WTC11 (cell line): ENCODE measurements at regions not wholly inside any gene's neighbourhood (a gene's known extent, or its start where the extent isn't known, plus 50 kb on each side); places are given as distances from the start of the nearest gene placed in this dataset.
A peak's percentile ranks its signal among the peaks of the same experiment; 100 is the strongest.

ENCODE experiments used
- ATAC-seq: fragments of 200-7000 bp; cut with Tn5 transposase; 2 replicates; pipeline ENCODE4 v1.10.0; 2021; ENCODE audit warnings: mild to moderate bottlenecking, moderate library complexity
- CTCF ChIA-PET: fragments of 300-600 bp; sonication (Branson Sonifier 250); formaldehyde crosslinking; loops from one replicate; lab custom pipeline; 2021; ENCODE audit warnings: antibody characterized with exemption; lab: Charles Lee
- POLR2A ChIA-PET: fragments of 350-600 bp; sonication (Branson Sonifier 250); formaldehyde crosslinking; loops from one replicate; lab custom pipeline; 2021; ENCODE audit warnings: antibody characterized with exemption; lab: Charles Lee
- DNase-seq: peaks from one replicate; pipeline ENCODE4 v3.0.0; 2021; ENCODE audit warnings: low spot score
- H3K27ac Mint-ChIP-seq: 2 replicates; pipeline ENCODE4 v1.8.0; 2021; ENCODE audit warnings: mixed read lengths
- H3K27me3 Mint-ChIP-seq: 2 replicates; pipeline ENCODE4 v1.8.0; 2021; ENCODE audit warnings: low read depth, mild to moderate bottlenecking, moderate library complexity, mixed read lengths
- H3K36me3 Mint-ChIP-seq: 2 replicates; pipeline ENCODE4 v1.8.0; 2021; ENCODE audit warnings: mixed read lengths
- H3K4me1 Mint-ChIP-seq: 2 replicates; pipeline ENCODE4 v1.8.0; 2022; ENCODE audit warnings: mixed read lengths
- H3K4me3 Mint-ChIP-seq: 2 replicates; pipeline ENCODE4 v1.8.0; 2021; ENCODE audit warnings: mild to moderate bottlenecking, moderate library complexity, mixed read lengths
- H3K9me3 Mint-ChIP-seq: 2 replicates; pipeline ENCODE4 v1.8.0; 2021; ENCODE audit warnings: mixed read lengths
- ARID4B ChIP-seq: sonication (generic); formaldehyde crosslinking; IDR thresholded peaks from 2 replicates; pipeline ENCODE4 v1.8.0; 2023; ENCODE audit warnings: missing genetic modification reagents, mild to moderate bottlenecking, borderline replicate concordance
- ATF3 ChIP-seq: sonication (generic); formaldehyde crosslinking; conservative IDR thresholded peaks from 2 replicates; pipeline ENCODE4 v1.8.1; 2022; ENCODE audit warnings: mild to moderate bottlenecking, missing genetic modification reagents
- CBFB ChIP-seq: sonication (generic); formaldehyde crosslinking; IDR thresholded peaks from 2 replicates; pipeline ENCODE4 v1.8.1; 2022; ENCODE audit warnings: mild to moderate bottlenecking, low read depth, missing genetic modification reagents
- FOXJ3 ChIP-seq: sonication (generic); formaldehyde crosslinking; IDR thresholded peaks from 2 replicates; pipeline ENCODE4 v1.9.0; 2021; ENCODE audit warnings: missing genetic modification reagents, mild to moderate bottlenecking, borderline replicate concordance
- NFYB ChIP-seq: sonication (generic); formaldehyde crosslinking; conservative IDR thresholded peaks from 2 replicates; pipeline ENCODE4 v1.8.0; 2022; ENCODE audit warnings: low read depth, missing genetic modification reagents
- NR1H2 ChIP-seq: sonication (generic); formaldehyde crosslinking; IDR thresholded peaks from 2 replicates; pipeline ENCODE4 v1.9.0; 2021; ENCODE audit warnings: mild to moderate bottlenecking, moderate library complexity, missing genetic modification reagents
- NR2C2 ChIP-seq: sonication (generic); formaldehyde crosslinking; IDR thresholded peaks from 2 replicates; pipeline ENCODE4 v1.8.0; 2022; ENCODE audit warnings: mild to moderate bottlenecking, missing genetic modification reagents
- RELA ChIP-seq: sonication (generic); formaldehyde crosslinking; IDR thresholded peaks from 2 replicates; pipeline ENCODE4 v1.8.1; 2022; ENCODE audit warnings: missing genetic modification reagents, mild to moderate bottlenecking, borderline replicate concordance
- ZNF219 ChIP-seq: sonication (generic); formaldehyde crosslinking; IDR thresholded peaks from 2 replicates; pipeline ENCODE4 v1.8.0; 2023; ENCODE audit warnings: missing genetic modification reagents, mild to moderate bottlenecking, borderline replicate concordance
- ZNF263 ChIP-seq: sonication (generic); formaldehyde crosslinking; IDR thresholded peaks from 2 replicates; pipeline ENCODE4 v1.8.1; 2022; ENCODE audit warnings: low read depth, mild to moderate bottlenecking, moderate library complexity, missing genetic modification reagents
- ZNF532 ChIP-seq: fragments of 250-450 bp; sonication (Bioruptor Pico); IDR thresholded peaks from 2 replicates; pipeline ENCODE4 v1.9.0; 2021; ENCODE audit warnings: mild to moderate bottlenecking, borderline replicate concordance
- TF ChIP-seq, protein P1 (sequence below): sonication (generic); formaldehyde crosslinking; IDR thresholded peaks from 2 replicates; pipeline ENCODE4 v1.8.0; 2023; ENCODE audit warnings: missing genetic modification reagents
- TF ChIP-seq, protein P2 (sequence below): sonication (generic); formaldehyde crosslinking; IDR thresholded peaks from 2 replicates; pipeline ENCODE4 v1.8.0; 2022; ENCODE audit warnings: missing genetic modification reagents
- TF ChIP-seq, protein P3 (sequence below): sonication (generic); formaldehyde crosslinking; IDR thresholded peaks from 2 replicates; pipeline ENCODE4 v1.8.0; 2023; ENCODE audit warnings: mild to moderate bottlenecking, missing genetic modification reagents

- TF ChIP-seq, protein P1, sequence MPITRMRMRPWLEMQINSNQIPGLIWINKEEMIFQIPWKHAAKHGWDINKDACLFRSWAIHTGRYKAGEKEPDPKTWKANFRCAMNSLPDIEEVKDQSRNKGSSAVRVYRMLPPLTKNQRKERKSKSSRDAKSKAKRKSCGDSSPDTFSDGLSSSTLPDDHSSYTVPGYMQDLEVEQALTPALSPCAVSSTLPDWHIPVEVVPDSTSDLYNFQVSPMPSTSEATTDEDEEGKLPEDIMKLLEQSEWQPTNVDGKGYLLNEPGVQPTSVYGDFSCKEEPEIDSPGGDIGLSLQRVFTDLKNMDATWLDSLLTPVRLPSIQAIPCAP (CRISPR knock-in tag), result 0 out of 2 replicates have a peak, but pooled peaks have one; percentile 58
- no peak for TF ChIP-seq ATF3 (CRISPR knock-in tag)
- TF ChIP-seq NFYB, result no peak
- no peak for TF ChIP-seq ZNF532
- TF ChIP-seq, protein P2, sequence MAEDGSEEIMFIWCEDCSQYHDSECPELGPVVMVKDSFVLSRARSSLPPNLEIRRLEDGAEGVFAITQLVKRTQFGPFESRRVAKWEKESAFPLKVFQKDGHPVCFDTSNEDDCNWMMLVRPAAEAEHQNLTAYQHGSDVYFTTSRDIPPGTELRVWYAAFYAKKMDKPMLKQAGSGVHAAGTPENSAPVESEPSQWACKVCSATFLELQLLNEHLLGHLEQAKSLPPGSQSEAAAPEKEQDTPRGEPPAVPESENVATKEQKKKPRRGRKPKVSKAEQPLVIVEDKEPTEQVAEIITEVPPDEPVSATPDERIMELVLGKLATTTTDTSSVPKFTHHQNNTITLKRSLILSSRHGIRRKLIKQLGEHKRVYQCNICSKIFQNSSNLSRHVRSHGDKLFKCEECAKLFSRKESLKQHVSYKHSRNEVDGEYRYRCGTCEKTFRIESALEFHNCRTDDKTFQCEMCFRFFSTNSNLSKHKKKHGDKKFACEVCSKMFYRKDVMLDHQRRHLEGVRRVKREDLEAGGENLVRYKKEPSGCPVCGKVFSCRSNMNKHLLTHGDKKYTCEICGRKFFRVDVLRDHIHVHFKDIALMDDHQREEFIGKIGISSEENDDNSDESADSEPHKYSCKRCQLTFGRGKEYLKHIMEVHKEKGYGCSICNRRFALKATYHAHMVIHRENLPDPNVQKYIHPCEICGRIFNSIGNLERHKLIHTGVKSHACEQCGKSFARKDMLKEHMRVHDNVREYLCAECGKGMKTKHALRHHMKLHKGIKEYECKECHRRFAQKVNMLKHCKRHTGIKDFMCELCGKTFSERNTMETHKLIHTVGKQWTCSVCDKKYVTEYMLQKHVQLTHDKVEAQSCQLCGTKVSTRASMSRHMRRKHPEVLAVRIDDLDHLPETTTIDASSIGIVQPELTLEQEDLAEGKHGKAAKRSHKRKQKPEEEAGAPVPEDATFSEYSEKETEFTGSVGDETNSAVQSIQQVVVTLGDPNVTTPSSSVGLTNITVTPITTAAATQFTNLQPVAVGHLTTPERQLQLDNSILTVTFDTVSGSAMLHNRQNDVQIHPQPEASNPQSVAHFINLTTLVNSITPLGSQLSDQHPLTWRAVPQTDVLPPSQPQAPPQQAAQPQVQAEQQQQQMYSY (CRISPR knock-in tag), result no peak
Observed at GRCh38 chr9:36748322-36748899, 175.7 kb downstream of the MELK start (continued).

DNA sequence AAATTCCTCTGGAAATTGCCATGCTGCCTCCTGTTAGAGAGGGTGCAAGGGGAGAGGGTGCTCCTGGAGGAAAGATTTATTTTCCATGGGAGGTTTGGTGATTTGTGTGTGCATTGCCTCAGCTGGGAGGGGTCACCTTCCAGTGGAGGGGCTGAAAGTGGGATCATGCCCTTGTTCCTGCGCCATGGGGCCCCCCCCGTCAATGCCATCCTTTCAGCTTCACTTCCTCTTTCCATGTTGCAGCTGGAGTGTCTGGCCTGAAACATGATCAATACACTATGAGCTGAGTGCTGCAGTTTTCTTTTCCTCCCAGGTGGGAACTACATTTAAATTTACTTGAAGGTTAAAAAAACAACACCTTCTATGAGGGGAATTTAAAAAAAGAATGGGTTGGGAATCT lies 176.8 kb downstream of the MELK start:
- Mint-ChIP-seq H3K9me3 (no peaks in the 10 kb centered on the region), H3K4me3 (no peak overlapping the region), H3K36me3 (no peaks in the 10 kb centered on the region), H3K27me3 (peaks cover 13% of the 10 kb centered on the region), H3K4me1 (no peaks in the 10 kb centered on the region), H3K27ac (no peak overlapping the region)
- ATAC-seq (no peak), DNase-seq (no peak)
- POLR2A ChIA-PET, result no interaction called here
- CTCF ChIA-PET, result no interaction called here
- TF ChIP-seq ZNF219 (CRISPR knock-in tag), result no peak
- TF ChIP-seq RELA (CRISPR knock-in tag), result no peak
- TF ChIP-seq CBFB (CRISPR knock-in tag), result no peak
- TF ChIP-seq NR2C2 (CRISPR knock-in tag), result no peak
- TF ChIP-seq ZNF263, result no peak
- no peak for TF ChIP-seq FOXJ3 (CRISPR knock-in tag)
- no peak for TF ChIP-seq ARID4B (CRISPR knock-in tag)
- no peak for TF ChIP-seq ZNF532
- no peak for TF ChIP-seq NR1H2 (CRISPR knock-in tag)
- TF ChIP-seq, protein P3, sequence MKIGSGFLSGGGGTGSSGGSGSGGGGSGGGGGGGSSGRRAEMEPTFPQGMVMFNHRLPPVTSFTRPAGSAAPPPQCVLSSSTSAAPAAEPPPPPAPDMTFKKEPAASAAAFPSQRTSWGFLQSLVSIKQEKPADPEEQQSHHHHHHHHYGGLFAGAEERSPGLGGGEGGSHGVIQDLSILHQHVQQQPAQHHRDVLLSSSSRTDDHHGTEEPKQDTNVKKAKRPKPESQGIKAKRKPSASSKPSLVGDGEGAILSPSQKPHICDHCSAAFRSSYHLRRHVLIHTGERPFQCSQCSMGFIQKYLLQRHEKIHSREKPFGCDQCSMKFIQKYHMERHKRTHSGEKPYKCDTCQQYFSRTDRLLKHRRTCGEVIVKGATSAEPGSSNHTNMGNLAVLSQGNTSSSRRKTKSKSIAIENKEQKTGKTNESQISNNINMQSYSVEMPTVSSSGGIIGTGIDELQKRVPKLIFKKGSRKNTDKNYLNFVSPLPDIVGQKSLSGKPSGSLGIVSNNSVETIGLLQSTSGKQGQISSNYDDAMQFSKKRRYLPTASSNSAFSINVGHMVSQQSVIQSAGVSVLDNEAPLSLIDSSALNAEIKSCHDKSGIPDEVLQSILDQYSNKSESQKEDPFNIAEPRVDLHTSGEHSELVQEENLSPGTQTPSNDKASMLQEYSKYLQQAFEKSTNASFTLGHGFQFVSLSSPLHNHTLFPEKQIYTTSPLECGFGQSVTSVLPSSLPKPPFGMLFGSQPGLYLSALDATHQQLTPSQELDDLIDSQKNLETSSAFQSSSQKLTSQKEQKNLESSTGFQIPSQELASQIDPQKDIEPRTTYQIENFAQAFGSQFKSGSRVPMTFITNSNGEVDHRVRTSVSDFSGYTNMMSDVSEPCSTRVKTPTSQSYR (CRISPR knock-in tag), result no peak
